Skeletal muscle satellite cell (primary cell): ENCODE measurements at regions not wholly inside any gene's neighbourhood (a gene's known extent, or its start where the extent isn't known, plus 50 kb on each side); places are given as distances from the start of the nearest gene placed in this dataset.
"Not testable (repeated sequence)": the region's sequence is repeated elsewhere in the genome, so short reads cannot be mapped to it uniquely, and the experiment has no call there.

Source experiments
- H3K27me3 ChIP-seq: 2 replicates; pipeline ENCODE4 v1.7.0; 2013; ENCODE audit warnings: low read length; ENCODE audit not compliant: control insufficient read depth, insufficient read depth
- H3K36me3 ChIP-seq: 2 replicates; pipeline ENCODE4 v1.7.0; 2013; ENCODE audit warnings: mild to moderate bottlenecking, control low read depth, low read length; ENCODE audit not compliant: insufficient read depth
- H3K4me1 ChIP-seq: 2 replicates; pipeline ENCODE4 v1.7.0; 2013; ENCODE audit warnings: low read length; ENCODE audit not compliant: control insufficient read depth, insufficient read depth
- H3K4me2 ChIP-seq: 2 replicates; pipeline ENCODE4 v1.7.0; 2013; ENCODE audit warnings: mild to moderate bottlenecking, low read length
- H3K4me3 ChIP-seq: 2 replicates; pipeline ENCODE4 v1.7.0; 2013; ENCODE audit warnings: low read length
- H3K9ac ChIP-seq: 2 replicates; pipeline ENCODE4 v1.7.0; 2013; ENCODE audit warnings: mild to moderate bottlenecking, low read depth, low read length, moderate library complexity
- H3K9me3 ChIP-seq: replicated peaks from 2 replicates; pipeline ENCODE4 v1.7.0; 2013; ENCODE audit warnings: mild to moderate bottlenecking, control low read depth, low read length

GRCh38 chr3:145251311-145251710 lies 909.7 kb downstream of the PLOD2 start:
- Histone ChIP-seq H3K9ac (no peak overlapping the region), H3K4me3 (no peak overlapping the region), H3K4me2 (no peak overlapping the region), H3K9me3 (peaks cover 8% of the 10 kb centered on the region), H3K27me3 (no peaks in the 10 kb centered on the region), H3K4me1 (no peaks in the 10 kb centered on the region), H3K36me3 (no peaks in the 10 kb centered on the region)

DNA sequence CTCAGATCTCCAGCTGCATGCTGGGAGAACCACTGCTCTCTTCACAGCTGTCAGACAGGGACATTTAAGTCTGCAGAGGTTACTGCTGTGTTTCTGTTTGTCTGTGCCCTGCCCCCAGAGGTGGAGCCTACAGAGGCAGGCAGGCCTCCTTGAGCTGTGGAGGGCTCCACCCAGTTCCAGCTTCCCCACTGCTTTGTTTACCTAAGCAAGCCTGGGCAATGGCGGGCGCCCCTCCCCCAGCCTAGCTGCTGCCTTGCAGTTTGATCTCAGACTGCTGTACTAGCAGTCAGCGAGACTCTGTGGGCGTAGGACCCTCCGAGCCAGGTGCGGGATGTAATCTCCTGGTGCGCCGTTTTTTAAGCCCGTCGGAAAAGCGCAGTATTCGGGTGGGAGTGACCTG lies 903.0 kb downstream of the PLOD2 start:
- H3K9ac ChIP-seq, H3K27me3 ChIP-seq, H3K4me1 ChIP-seq, H3K4me2 ChIP-seq, H3K36me3 ChIP-seq, H3K9me3 ChIP-seq, H3K4me3 ChIP-seq: not testable (repeated sequence)

- Histone ChIP-seq H3K9ac (no peak overlapping the region), H3K27me3 (no peaks in the 10 kb centered on the region), H3K4me1 (no peaks in the 10 kb centered on the region), H3K4me2 (no peak overlapping the region), H3K36me3 (no peaks in the 10 kb centered on the region), H3K9me3 (no peaks in the 10 kb centered on the region), H3K4me3 (no peak overlapping the region)
Observed at GRCh38 chr3:145259166-145259880, 901.7 kb downstream of the PLOD2 start.

DNA sequence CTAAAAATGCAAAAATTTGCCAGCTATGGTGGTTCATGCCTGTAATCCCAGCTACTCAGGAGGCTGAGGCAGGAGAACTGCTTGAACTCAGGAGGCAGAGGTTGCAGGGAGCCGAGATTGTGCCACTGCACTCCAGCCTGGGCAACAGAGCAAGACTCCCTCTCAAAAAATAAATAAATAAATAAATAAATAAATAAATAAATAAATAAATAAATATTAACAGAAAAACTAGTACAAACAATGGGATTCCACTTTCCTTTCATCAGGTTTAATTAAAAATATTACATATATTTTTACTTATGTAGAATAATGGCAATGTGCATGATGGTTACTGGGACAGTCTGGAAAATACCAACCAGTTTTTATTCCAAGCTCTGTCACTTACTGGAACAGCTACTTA lies 897.5 kb downstream of the PLOD2 start:
- not testable (repeated sequence) for H3K4me1 ChIP-seq, H3K9me3 ChIP-seq, H3K36me3 ChIP-seq, H3K4me2 ChIP-seq, H3K9ac ChIP-seq, H3K27me3 ChIP-seq, H3K4me3 ChIP-seq

DNA sequence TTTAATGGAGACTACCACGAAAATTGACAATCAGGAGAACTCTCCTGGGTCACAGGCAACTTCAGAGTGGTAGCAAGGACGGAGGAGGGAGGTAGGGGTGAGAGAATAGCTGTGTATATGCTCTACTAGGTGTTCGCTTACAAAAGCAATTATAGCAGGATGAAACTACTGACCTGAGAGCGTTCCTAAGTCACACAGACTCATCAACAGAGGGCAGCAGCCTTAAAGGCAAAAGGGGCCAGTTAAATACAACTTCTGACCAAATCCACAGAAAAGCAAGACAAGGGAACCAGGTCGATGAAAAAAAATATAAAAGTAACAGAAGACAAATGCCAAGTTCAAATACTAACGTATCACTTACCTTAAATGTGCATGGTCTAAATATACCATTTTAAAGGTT lies 894.6 kb downstream of the PLOD2 start:
- Histone ChIP-seq H3K4me1 (no peaks in the 10 kb centered on the region), H3K4me3 (no peak overlapping the region), H3K27me3 (no peaks in the 10 kb centered on the region), H3K9me3 (no peaks in the 10 kb centered on the region), H3K4me2 (no peak overlapping the region), H3K9ac (no peak overlapping the region), H3K36me3 (no peaks in the 10 kb centered on the region)

- Histone ChIP-seq H3K4me2 (no peak overlapping the region), H3K36me3 (no peaks in the 10 kb centered on the region), H3K4me3 (no peak overlapping the region), H3K4me1 (no peaks in the 10 kb centered on the region), H3K27me3 (no peaks in the 10 kb centered on the region), H3K9ac (no peak overlapping the region), H3K9me3 (no peaks in the 10 kb centered on the region)
Observed at GRCh38 chr3:145269106-145269505, 891.9 kb downstream of the PLOD2 start.

DNA sequence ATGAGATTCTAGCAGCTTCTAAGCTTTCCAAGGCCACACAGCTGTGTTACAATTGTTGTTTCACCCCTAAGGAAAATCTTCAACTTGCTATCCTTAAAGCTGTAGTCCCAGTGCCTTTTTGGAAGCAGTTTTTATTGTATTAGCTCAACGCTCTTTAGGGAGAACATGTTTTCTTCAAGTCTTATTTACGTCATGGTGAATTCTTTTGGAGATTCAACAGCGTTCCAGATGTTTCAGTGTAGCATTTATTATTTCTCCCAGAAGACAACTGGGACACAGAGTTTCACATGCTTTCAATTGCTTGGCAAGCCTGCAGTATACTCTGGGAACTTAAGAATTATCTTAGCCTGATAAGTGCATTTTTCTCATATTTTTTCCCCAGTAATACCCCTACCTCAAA lies 888.3 kb downstream of the PLOD2 start:
- H3K9ac ChIP-seq: no peak overlapping the region

DNA sequence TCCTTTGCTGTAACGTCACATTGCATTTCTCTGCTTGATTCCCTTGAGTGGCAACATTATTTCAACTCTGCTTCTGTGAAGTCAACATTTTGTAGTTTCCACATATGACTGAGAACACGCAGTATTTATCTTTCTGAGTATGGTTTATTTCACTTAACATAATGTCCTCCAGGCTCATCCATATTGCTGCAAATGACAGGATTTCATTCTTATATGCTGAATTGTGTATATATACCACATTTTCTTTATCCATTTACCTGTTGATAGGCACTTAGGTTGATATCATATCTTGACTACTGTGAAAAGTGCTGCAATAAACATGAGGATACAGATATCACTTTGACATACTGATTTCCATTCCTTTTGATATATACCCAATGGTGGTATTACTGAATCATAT lies 878.5 kb downstream of the PLOD2 start:
- Histone ChIP-seq H3K36me3 (no peaks in the 10 kb centered on the region), H3K4me2 (no peak overlapping the region), H3K4me1 (no peaks in the 10 kb centered on the region), H3K9ac (no peak overlapping the region), H3K4me3 (no peak overlapping the region), H3K9me3 (no peaks in the 10 kb centered on the region), H3K27me3 (no peaks in the 10 kb centered on the region)

More for the DNA sequence above, 888.3 kb downstream of the PLOD2 start:
- H3K27me3 ChIP-seq: no peaks in the 10 kb centered on the region
- H3K4me3 ChIP-seq: no peak overlapping the region
- H3K9me3 ChIP-seq: no peaks in the 10 kb centered on the region
- H3K4me1 ChIP-seq: no peaks in the 10 kb centered on the region
- no peak overlapping the region for H3K4me2 ChIP-seq
- no peaks in the 10 kb centered on the region for H3K36me3 ChIP-seq

DNA sequence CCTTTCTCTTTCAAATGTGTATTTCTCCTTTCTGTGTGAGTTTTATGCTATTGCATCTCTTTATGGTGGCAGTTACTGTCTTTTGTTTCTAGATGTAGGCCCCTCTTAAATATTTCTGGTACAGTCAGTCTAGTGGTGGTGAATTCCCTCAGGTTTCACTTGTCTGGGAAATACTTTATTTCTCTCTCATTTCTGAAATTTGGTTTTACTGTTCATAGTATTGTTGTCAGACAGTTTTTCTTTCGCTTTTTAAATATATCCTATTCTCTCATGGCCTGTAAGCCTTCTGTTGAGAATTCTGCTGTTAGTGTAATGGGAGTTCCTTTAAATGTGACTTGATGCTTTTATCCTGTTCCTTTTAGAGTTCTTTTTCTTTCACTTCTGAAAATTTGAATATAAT lies 874.0 kb downstream of the PLOD2 start:
- Histone ChIP-seq H3K9ac (no peak overlapping the region), H3K36me3 (no peaks in the 10 kb centered on the region), H3K27me3 (no peaks in the 10 kb centered on the region), H3K9me3 (no peaks in the 10 kb centered on the region), H3K4me1 (no peaks in the 10 kb centered on the region), H3K4me2 (no peak overlapping the region), H3K4me3 (no peak overlapping the region)

GRCh38 chr3:145290010-145290409 lies 871.0 kb downstream of the PLOD2 start:
- Histone ChIP-seq H3K27me3 (no peaks in the 10 kb centered on the region), H3K4me3 (no peak overlapping the region), H3K9me3 (no peaks in the 10 kb centered on the region), H3K4me2 (no peak overlapping the region), H3K4me1 (no peaks in the 10 kb centered on the region), H3K36me3 (no peaks in the 10 kb centered on the region), H3K9ac (no peak overlapping the region)

DNA sequence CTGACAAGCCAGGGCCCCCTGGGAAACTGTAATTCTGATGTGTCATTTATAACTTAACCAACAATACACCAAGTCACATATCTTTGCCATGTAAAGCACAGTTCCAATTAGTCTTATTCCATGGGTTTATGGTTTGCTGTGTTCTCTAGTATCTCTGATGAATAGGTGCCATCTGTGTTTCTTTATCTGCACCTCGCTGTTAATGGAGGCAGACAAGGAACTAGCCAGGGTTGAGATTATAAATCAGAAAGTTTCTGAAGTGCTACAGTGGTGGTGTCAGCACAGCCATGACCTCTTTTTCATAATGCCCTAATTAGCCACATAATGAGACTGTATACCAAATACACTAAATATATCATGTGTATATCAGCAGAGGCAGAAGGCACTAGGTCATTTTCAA lies 866.4 kb downstream of the PLOD2 start:
- Histone ChIP-seq H3K4me2 (no peak overlapping the region), H3K9me3 (no peaks in the 10 kb centered on the region), H3K36me3 (no peaks in the 10 kb centered on the region), H3K4me3 (no peak overlapping the region), H3K27me3 (no peaks in the 10 kb centered on the region), H3K4me1 (no peaks in the 10 kb centered on the region), H3K9ac (no peak overlapping the region)

DNA sequence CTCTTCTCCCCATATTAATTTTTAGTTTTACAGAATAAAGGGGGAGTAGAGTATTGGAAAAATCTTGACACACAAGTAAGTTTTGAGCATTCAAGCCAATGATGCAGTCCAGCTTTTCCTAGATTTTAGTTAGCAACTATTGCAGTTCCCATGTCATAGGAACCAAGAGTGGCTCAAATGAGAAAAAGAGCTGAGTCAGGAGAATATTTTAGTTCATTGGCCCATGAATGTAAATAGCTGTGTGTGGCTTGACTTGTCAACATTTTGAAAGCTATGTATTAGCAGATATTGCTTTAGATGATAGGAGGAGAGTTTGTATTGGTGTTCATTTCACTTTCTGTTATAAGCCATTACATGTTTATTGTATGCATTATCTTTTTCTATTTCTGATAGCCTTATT lies 853.7 kb downstream of the PLOD2 start:
- no peaks in the 10 kb centered on the region for H3K27me3 ChIP-seq
- no peaks in the 10 kb centered on the region for H3K9me3 ChIP-seq
- no peaks in the 10 kb centered on the region for H3K4me1 ChIP-seq
- H3K4me3 ChIP-seq: no peak overlapping the region
- no peak overlapping the region for H3K9ac ChIP-seq
- H3K36me3 ChIP-seq: no peaks in the 10 kb centered on the region
- H3K4me2 ChIP-seq: no peak overlapping the region
